ENCODE measurements at regions not wholly inside any gene's neighbourhood (a gene's known extent, or its start where the extent isn't known, plus 50 kb on each side); places are given as distances from the start of the nearest gene placed in this dataset.

GRCh38 chr3:8365541-8365940, 136.1 kb upstream of the LMCD1 start:
- FAIRE-seq, result peak; percentile 6
- no peak for DNase-seq (ENCODE audit: insufficient read length, low spot score)
- TF ChIP-seq CTCF (IDR thresholded peaks at IDR 0.05; ENCODE audit: insufficient read depth, missing control alignments), result no peak

- TF ChIP-seq CTCF (IDR thresholded peaks at IDR 0.05; ENCODE audit: insufficient read depth, missing control alignments), result no peak
- no peak for DNase-seq (ENCODE audit: insufficient read length, low spot score)
- no peak for FAIRE-seq
Observed at GRCh38 chr3:8366219-8366810, 135.3 kb upstream of the LMCD1 start.

GRCh38 chr3:8368598-8368997, 133.0 kb upstream of the LMCD1 start:
- TF ChIP-seq CTCF (IDR thresholded peaks at IDR 0.05; ENCODE audit: insufficient read depth, missing control alignments), result no peak
- DNase-seq (ENCODE audit: insufficient read length, low spot score) (no peak), FAIRE-seq (no peak)

GRCh38 chr3:8369638-8370037, 132.0 kb upstream of the LMCD1 start:
- TF ChIP-seq CTCF (IDR thresholded peaks at IDR 0.05; ENCODE audit: insufficient read depth, missing control alignments), result no peak
- no peak for FAIRE-seq

GRCh38 chr3:8371085-8371551, 130.5 kb upstream of the LMCD1 start:
- FAIRE-seq (peak; percentile 21), DNase-seq (ENCODE audit: insufficient read length, low spot score) (no peak)
- TF ChIP-seq CTCF (IDR thresholded peaks at IDR 0.05; ENCODE audit: insufficient read depth, missing control alignments), result no peak

More at GRCh38 chr3:8369638-8370037, 132.0 kb upstream of the LMCD1 start:
- no peak for DNase-seq (ENCODE audit: insufficient read length, low spot score)

GRCh38 chr3:8371960-8372463, 129.6 kb upstream of the LMCD1 start:
- TF ChIP-seq CTCF (IDR thresholded peaks at IDR 0.05; ENCODE audit: insufficient read depth, missing control alignments), result no peak
- DNase-seq (ENCODE audit: insufficient read length, low spot score) (no peak), FAIRE-seq (no peak)

GRCh38 chr3:8380904-8381704, 120.5 kb upstream of the LMCD1 start:
- FAIRE-seq (no peak), DNase-seq (ENCODE audit: insufficient read length, low spot score) (no peak)
- TF ChIP-seq CTCF (IDR thresholded peaks at IDR 0.05; ENCODE audit: insufficient read depth, missing control alignments), result no peak
